Epithelial cell of esophagus (primary cell): ENCODE measurements at regions not wholly inside any gene's neighbourhood (a gene's known extent, or its start where the extent isn't known, plus 50 kb on each side); places are given as distances from the start of the nearest gene placed in this dataset.

Experiments used
- DNase-seq: peaks from one replicate; pipeline ENCODE4 v3.0.0; 2010; ENCODE audit warnings: low read depth
- H3K4me3 ChIP-seq: 2 replicates; pipeline ENCODE4 v1.5.1; 2011; ENCODE audit warnings: mild to moderate bottlenecking, low read length, control low read depth
- CTCF ChIP-seq: IDR thresholded peaks from 2 replicates; pipeline ENCODE4 v1.5.1; 2011; ENCODE audit warnings: low read depth, mild to moderate bottlenecking, low read length, control low read depth, inconsistent platforms; ENCODE audit not compliant: insufficient read depth; ENCODE audit errors: missing control alignments

DNA sequence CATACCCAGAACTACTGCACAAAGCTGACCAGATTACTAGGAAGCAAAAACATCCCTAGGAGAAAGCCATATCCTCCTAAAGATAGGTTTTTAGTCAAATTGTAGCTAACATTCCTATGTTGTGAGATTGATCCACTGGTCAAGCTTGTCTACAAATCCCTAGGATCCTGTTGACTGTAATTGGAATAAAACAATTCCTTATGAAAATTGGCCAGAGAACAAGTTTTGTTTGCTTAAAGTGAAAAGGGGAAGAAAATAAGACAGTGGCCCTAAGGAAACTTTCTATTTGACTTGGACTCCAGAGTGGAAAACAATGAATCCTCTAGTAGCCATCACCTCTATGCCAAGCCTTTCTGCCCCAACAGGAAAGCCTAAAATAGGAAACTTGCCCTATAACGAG, 645.2 kb upstream of the USP24 start:
- TF ChIP-seq CTCF, result no peak
- no peak for DNase-seq
- no peak overlapping the region for H3K4me3 ChIP-seq

DNA sequence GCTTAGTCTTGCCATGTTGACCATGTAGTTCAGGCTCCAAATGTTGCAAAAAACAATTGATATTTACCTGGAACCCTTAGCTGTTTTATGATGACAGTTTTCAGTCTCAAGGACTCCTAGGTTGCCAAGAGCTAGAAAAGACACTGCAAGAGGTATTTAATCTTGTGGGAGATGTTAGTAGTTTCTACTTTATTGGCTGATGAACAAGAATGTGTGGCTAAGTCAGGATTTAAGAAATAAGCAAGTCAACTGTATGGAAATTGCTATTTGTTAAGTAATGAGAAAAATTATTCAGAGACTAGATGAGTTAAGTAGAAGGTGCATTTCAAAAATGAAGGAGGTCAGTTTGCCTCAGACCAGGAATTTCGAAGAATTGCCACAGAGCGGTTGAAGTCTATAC, 639.7 kb upstream of the USP24 start:
- H3K4me3 ChIP-seq, result no peak overlapping the region
- DNase-seq, result no peak
- no peak for TF ChIP-seq CTCF

GRCh38 chr1:55848906-55849305, 633.7 kb upstream of the USP24 start:
- H3K4me3 ChIP-seq, result no peak overlapping the region
- peak; percentile 29 for TF ChIP-seq CTCF
- DNase-seq, result peak; percentile 39

DNA sequence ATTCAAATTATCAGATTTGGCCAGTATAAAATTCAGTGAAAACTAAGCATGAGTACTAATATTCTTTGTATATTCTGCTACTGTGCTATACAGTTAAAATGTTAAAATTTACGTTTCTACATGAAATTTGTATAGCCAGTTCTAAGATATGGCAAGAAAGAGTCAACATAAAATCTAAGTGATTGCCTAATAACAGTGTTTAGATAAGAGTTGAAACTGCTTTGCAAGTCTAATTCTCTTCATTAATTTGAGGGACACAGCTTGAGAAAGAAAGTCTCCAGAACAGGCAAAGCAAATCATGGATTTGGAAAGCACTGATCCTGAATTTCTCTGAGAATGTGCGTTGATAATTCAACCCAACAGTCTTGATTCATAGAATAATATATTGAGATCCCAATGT, 630.9 kb upstream of the USP24 start:
- no peak for DNase-seq
- H3K4me3 ChIP-seq, result no peak overlapping the region
- TF ChIP-seq CTCF, result no peak

- DNase-seq, result no peak
- TF ChIP-seq CTCF, result no peak
- H3K4me3 ChIP-seq, result no peak overlapping the region
Observed at GRCh38 chr1:55844322-55844721, 629.2 kb upstream of the USP24 start.

DNA sequence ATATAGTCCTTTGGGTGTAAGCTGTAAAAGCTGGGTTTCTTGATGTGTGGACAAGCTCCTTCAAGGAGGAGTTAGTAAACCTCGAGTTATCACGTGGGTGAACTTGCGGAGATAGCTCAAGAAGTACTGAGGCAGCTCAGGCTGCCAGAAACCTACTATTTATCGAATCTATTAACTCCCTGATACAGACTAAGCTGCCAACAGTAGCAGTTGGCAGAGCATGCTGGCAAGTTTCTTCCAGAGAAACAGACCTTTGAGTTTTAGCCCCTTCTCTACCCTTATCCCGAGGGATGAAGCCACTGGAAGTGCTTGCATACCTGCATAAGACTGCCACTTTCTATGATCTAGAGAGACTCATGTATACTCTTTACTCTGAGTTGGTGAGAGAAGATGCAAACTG, 624.5 kb upstream of the USP24 start:
- no peak for TF ChIP-seq CTCF
- H3K4me3 ChIP-seq, result no peak overlapping the region
- no peak for DNase-seq

DNA sequence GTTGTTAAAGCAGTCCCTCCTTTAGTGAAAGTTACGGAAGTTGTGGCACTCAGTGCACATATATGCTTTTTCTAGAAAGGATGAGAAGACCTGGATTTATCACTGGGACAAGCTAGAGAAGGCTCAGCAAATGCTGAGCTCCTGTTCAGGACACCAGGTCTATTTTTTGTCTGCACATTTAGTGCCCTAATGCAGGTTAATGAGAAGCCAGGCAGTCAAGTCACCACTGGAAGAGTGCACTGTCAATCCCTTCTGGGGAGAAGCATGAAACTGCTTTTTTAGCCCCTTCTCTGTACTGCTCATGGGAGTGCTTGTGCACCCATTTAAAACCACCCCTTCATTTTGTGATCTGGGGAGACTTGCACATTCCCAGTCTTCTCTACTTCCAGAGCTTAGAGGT, 624.1 kb upstream of the USP24 start:
- DNase-seq, result no peak
- no peak for TF ChIP-seq CTCF
- no peak overlapping the region for H3K4me3 ChIP-seq
